ENCODE measurements at regions not wholly inside any gene's neighbourhood (a gene's known extent, or its start where the extent isn't known, plus 50 kb on each side); places are given as distances from the start of the nearest gene placed in this dataset.
"Not testable (repeated sequence)": the region's sequence is repeated elsewhere in the genome, so short reads cannot be mapped to it uniquely, and the experiment has no call there.

DNA sequence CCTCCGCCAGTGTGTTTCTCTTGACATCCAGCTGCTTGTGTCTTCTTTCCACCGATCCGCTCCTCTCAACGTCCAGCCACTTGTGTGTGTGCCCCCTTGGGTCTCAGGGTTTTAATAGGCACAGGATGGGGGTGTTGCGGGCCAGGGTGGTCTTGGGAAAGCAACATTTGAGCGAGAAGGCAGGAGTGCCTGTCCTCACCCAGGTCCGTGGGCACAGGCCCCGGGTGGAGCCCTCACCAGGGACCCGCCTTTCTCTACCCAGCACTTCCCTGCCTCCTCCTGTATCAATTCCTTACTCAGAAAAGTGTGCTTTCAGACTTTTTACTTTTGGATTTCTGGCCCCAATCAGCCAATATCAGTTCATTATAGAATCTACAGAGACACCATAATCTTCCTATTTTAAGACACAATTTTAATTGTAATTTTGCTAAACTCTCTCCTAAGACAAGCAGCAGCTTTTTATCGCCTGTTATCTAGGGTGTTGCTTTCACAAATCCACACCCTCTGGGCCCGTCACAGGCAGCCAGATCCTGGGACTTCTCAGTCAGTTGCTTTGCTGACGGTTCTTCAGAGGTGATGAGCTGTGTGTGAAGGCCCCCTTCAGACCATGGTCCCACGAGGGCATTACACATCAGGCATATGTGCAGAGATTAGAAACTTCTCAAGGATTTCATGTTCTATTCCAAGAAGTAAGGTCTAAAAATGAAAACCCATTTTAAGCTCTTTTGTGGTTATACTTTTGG lies 96.0 kb upstream of the FHL2 start:
- DNase-seq (ENCODE audit: low spot score): no peak

- DNase-seq (ENCODE audit: low spot score): no peak
Observed at GRCh38 chr2:105490956-105491355, 92.1 kb upstream of the FHL2 start.

DNA sequence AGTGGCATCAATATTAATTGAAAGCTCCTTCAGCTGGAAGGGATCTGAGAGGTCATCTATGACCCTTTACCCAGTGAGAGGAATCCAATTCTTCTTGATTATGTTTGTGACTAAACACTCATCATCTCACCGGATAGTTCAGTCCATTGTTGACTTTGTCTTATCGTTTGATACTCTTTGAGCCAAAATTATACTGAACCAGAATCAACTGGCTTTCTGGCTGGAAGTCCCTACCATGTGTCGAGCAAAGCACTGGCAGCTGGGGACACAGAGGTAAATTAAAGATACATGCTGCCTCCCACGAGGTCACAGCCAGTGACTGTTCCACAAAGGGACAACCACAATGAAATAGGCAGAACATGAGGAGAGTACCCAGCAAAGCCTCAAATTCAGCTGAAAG lies 91.4 kb upstream of the FHL2 start:
- DNase-seq (ENCODE audit: low spot score): no peak

DNA sequence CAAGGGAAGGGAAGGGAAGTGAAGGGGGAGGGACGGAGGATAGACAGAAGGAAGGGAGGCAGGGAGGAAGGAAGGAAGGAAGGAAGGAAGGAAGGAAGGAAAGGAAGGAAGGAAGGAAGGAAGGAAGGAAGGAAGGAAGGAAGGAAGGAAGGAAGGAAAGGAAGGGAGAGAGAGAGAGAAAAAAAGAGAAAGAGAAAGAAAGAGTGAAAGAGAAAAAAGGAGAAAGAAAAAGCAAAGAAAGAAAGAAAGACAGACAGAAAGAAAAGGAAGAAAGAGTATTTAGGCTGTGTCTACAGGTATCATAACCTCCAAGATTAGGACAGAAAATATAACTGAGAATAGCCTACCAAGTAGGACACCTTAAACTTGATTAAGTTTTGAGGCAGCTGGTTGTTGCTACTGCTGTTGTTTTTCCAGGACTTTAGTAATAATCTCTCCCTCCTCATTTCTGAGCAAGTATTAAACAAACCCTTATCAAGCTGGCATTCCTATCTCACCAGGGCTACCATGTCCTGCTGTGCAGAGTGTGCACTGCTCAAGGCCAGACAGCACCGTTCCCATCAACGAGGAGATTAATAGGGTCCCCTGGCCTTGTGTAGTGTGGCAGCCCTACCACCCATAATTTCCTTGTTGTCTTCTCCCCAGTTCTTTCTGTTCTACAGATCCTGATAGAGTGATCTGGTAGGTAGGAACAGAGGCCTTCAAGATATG lies 90.5 kb upstream of the FHL2 start:
- no peak for DNase-seq (ENCODE audit: low spot score)

DNA sequence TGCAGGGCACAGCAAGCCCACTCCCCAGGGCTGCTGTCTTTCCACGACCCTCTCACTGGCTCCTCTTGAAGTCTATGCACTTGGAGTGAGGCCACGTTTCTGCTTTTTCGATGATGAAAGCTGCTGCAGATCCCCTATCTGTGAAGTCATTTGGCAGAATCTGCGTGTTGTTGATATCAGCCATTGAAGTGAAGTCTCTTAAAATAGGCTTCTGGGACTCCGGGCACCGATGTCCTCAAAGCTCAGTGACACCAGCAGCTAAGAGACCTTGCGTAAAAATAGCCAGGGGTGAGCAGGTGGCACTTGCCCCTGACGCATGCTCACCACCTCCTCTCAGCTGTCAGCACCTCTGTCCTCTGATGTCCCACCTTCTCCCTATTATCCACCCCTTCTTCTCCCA lies 89.4 kb upstream of the FHL2 start:
- no peak for DNase-seq (ENCODE audit: low spot score)

DNA sequence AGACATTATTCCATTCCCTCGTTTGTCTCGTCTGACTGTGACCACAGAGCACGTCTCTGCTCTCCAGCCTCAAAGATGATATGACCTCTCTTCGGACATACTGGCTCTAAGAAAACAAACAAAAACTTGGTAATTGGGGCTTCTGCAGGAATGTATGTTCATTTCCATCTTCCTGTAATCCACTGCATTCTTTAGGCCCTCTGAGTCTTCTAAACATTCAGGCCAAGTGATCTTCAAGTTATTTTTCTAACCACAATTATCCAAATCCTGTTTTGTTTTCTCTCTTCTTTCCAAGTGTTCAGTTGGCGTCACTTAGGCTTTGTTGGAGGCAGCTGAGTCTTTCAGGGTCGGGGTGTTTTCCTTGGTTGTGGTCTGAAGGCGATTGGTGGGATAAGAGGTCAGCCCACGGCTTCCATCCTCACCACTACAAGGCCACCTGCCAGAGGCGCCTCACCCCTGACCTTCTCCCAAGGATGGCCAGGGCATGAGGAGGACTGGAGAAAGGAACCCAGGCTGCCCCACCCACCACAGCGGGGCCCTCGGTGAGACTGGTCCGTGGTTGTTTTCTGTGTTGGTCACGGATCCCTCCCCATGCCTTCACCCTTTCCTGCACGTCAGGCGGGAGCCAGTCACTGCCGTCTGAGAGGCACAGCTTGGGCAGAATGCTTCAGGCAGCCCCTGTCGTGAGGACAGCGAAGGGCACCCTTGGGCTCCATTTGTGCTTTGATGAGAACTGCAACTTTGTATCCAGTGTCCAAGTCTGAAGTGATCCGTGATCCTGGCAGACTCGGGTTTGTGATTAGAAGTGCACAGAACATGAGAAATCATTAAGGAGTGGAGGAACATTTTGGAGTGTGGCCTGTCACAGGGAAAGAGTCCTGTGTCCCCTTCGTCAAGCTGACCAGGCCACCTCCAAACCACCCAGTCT lies 88.6 kb upstream of the FHL2 start:
- no peak for DNase-seq (ENCODE audit: low spot score)

- no peak for DNase-seq (ENCODE audit: low spot score)
Observed at GRCh38 chr2:105486762-105487141, 87.9 kb upstream of the FHL2 start.

GRCh38 chr2:105478670-105479069 lies 79.8 kb upstream of the FHL2 start:
- DNase-seq (ENCODE audit: low spot score): no peak

DNA sequence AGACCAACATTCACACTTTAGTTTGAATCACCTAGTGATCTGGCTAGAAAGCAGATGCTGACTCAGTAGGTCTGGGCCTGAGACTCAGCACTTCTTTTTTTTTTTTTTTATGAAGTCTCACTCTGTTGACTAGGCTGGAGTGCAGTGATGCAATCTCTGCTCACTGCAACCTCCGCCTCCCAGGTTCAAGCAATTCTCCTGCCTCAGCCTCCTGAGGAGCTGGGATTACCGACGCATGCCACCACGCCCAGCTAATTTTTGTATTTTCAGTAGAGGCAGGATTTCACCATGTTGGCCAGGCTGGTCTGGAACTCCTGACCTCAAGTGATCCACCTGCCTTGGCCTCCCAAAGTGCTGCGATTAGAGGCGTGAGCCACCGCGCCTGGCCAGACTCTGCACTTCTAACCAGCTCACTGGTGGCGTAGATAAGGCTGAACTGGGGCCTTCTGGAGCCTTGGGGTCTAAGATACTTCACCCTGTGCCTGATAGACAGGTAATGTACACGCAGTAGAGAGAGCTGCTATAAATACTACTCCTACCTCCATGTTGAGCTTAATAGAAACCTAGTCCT lies 78.3 kb upstream of the FHL2 start:
- DNase-seq (ENCODE audit: low spot score): not testable (repeated sequence)

GRCh38 chr2:105473011-105473410 lies 74.2 kb upstream of the FHL2 start:
- no peak for DNase-seq (ENCODE audit: low spot score)

- DNase-seq (ENCODE audit: low spot score): no peak
Observed at GRCh38 chr2:105470979-105471378, 72.1 kb upstream of the FHL2 start.

GRCh38 chr2:105469781-105470180 lies 70.9 kb upstream of the FHL2 start:
- DNase-seq (ENCODE audit: low spot score): no peak

DNA sequence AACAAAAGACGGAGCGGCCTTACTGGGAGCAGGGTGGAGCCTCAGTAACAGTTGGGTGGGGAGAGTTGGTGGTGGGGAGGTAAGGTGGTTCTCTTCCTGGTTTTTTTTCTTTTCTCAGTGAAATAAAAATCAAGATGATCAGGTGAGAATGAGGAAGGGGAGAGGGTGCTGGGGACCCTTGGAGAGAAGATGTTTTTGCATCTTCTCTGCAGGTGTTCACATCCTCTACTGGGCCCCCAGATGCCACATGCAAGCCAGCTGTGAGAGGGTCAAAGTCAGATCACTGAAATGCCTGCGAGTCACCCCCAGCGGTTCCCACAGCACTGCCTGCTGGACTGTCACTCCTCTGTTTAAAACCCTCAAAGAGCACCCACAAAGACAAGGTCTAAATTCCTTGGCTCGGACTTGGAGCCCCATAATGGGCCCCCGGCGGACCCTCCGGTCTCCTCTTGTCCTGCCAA lies 69.8 kb upstream of the FHL2 start:
- no peak for DNase-seq (ENCODE audit: low spot score)

GRCh38 chr2:105464325-105464724 lies 65.5 kb upstream of the FHL2 start:
- no peak for DNase-seq (ENCODE audit: low spot score)

DNA sequence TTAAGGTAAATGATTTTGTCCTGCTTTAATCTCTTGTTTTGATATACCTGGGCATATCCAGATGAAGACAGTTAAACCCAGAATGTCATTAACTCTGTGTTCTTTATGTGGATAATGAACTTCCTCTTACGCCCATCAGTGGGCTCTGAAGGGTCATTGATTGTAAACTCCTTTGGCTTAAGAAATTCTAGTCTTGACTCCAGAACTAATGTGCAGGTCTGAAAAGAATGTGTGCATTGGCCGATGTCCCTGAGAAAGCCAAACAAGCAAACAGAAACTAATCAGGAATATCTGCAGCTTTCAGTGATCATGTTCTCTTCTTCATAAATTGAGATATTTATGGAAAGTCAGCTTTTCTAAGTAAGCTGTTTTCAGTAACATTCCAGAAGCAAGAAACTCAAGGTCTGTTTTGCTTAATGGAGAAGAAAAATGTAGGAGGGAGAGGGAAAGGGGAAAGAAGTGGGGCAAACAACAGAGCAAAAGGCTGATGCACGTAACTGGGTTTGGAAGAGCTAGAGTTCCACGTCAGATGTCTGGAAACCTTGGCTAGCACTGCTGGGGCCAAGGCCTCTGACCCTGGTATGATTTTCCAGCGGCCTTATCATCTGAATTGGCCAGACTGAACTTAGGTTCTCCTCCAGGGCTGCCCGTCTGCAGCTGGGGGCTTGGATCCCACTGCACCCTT lies 61.3 kb upstream of the FHL2 start:
- no peak for DNase-seq (ENCODE audit: low spot score)

DNA sequence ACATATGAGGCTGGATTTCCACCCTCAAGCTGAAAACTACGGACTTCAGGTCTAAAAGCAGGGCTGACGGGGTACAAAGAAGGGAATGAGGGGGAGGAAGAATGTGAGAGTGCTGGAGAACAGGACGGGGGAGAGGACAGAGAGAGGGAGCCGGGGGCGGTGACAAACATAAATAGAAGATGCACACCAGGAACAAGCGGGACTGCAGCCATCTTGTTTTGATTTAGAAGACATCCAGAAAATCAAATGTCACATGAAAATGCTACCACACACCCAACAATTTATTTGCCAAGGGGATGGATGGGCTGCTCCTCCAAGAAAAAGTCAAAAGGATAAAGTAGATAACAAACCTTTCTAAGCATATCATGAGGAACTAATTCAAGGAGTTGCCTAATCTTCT lies 59.2 kb upstream of the FHL2 start:
- no peak for DNase-seq (ENCODE audit: low spot score)

DNA sequence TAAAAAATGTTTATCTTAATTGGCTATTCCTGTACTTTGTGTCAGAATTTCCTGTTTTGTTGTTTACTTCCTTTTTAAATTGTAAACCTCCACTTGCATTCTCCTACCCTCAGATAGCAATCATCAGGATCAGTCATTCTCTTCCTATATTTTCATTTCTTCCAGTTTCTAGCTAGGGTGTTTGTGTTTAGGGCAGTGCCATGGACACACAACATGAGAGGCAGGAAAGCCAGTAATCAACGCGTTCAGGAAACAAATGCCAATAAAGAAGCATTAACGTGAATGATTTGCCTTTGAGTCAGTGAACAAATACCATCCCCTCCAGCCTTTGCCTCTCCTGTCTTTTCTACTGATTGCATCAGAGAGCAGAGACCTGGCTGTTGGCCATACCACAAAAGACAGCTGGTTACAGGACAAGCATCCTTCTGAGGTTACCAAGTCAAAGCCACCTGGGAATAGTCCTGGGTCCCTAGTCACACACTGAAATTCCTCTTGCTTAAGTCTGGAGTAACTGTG lies 56.7 kb upstream of the FHL2 start:
- DNase-seq (ENCODE audit: low spot score): peak; percentile 99

DNA sequence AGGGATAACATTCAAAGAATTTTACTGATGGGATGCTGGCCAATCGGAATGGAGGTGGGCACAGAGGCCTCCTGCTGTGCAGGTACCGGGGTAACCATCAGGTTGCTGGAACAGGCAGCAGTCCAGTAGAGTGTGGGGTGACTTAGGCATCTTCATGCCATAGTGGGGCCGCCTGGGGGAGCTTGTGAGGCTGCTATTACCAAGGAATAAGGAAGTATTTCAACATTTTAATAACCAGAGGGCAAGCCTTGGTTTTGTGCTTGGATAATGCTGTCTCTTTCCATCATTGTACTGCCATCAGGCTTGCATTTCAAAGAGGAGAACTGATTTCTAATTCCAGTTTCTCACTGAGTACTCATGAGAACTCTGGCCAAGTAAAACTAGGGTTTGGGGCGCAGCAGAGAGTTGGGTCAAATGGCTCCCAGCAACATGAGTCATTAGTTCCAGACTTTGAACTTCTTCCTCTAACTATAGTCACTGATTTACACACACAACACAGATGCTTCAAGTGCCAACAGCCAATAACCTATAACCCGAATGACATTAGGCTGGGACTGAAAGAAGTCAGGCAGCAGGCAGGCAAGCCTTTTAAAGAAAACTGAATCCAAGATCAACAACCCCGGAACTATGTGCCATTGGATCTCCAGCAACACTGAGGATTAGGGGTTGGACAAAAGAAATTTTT lies 56.1 kb upstream of the FHL2 start:
- DNase-seq (ENCODE audit: low spot score): peak; percentile 90

GRCh38 chr2:105451571-105452166 lies 52.8 kb upstream of the FHL2 start:
- DNase-seq (ENCODE audit: low spot score): no peak

- DNase-seq (ENCODE audit: low spot score): no peak
Observed at GRCh38 chr2:105450471-105450870, 51.6 kb upstream of the FHL2 start.

Measured in SW480 (cell line).